ENCODE measurements at regions not wholly inside any gene's neighbourhood (a gene's known extent, or its start where the extent isn't known, plus 50 kb on each side); places are given as distances from the start of the nearest gene placed in this dataset.

DNA sequence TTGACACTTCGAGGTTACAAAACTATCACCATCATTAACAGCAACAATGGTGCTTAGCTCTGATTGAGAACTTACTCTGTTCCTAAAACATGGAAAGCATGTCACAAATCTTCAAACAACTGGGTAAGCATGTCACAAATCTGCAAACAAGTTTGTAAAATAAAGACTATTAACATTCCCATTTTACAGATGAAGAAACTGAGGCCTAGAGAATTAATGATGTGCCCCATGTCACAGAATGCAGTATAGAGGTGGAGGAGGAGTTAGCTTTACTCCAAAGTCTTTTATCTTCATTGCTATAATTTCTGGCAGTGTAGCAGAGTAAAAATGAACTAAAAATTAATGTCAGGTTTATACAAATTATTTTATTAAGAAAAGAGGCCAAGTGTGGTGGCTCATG is 73.4 kb downstream of the NR2F2 start:
- no TSS peak for BruUV-seq (replicated peaks)

More for the DNA sequence above, 73.4 kb downstream of the NR2F2 start:
- H3K36me3 ChIP-seq (ENCODE audit: control insufficient read depth, insufficient read depth, low read length) = no peaks in the 10 kb centered on the region
- no peak overlapping the region for H3K4ac ChIP-seq (ENCODE audit: low read depth, low read length)
- H3K18ac ChIP-seq (ENCODE audit: low read depth, low read length) = no peak overlapping the region
- no peak overlapping the region for H2BK20ac ChIP-seq (ENCODE audit: low read depth, low read length)
- no peaks in the 10 kb centered on the region for H3K79me1 ChIP-seq (ENCODE audit: low read depth in 1 of 2, low read length in 2 of 2)
- H2AK5ac ChIP-seq (ENCODE audit: low read depth, low read length) = no peak overlapping the region
- H3K14ac ChIP-seq (replicated peaks; ENCODE audit: low read depth, low read length) = no peak overlapping the region
- in situ Hi-C loops (cut with MboI; ENCODE audit: low sequenced_read_pairs) = no loop called here
- dilution Hi-C loops (cut with HindIII; ENCODE audit: low sequenced_read_pairs, unreplicated experiment) = no loop called here
- no peak overlapping the region for H3K56ac ChIP-seq (ENCODE audit: extremely low read depth, insufficient read depth, low read length)
- intact Hi-C loops (cut with micrococcal nuclease) = no loop called here
- ATAC-seq (ENCODE audit: low read depth) (no peak), DNase-seq (no peak)
- H4K91ac ChIP-seq (ENCODE audit: insufficient read depth, low read depth, low read length) = no peak overlapping the region
- TF ChIP-seq RFX5 (IDR thresholded peaks at IDR 0.05; ENCODE audit: low read depth, low read length) = no peak
- no peak for TF ChIP-seq POLR2A (IDR thresholded peaks at IDR 0.05; ENCODE audit: low read depth, low read length)
- TF ChIP-seq, protein P1, sequence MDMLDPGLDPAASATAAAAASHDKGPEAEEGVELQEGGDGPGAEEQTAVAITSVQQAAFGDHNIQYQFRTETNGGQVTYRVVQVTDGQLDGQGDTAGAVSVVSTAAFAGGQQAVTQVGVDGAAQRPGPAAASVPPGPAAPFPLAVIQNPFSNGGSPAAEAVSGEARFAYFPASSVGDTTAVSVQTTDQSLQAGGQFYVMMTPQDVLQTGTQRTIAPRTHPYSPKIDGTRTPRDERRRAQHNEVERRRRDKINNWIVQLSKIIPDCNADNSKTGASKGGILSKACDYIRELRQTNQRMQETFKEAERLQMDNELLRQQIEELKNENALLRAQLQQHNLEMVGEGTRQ (IDR thresholded peaks at IDR 0.05; ENCODE audit: low read depth, low read length) = no peak
- no peak for TF ChIP-seq RCOR1 (IDR thresholded peaks at IDR 0.05; ENCODE audit: insufficient replicate concordance, low read length)
- no peak for TF ChIP-seq NFE2L2 (IDR thresholded peaks at IDR 0.05; ENCODE audit: low read depth, low read length)
- TF ChIP-seq MAFK (IDR thresholded peaks at IDR 0.05; ENCODE audit: low read depth, low read length) = no peak
- TF ChIP-seq SMC3 (IDR thresholded peaks at IDR 0.05; ENCODE audit: low read depth, low read length) = no peak
- no peak for TF ChIP-seq CHD1 (IDR thresholded peaks at IDR 0.05; ENCODE audit: low read depth, low read length)
- TF ChIP-seq MXI1 (IDR thresholded peaks at IDR 0.05; ENCODE audit: borderline replicate concordance, low read depth, low read length) = no peak
- TF ChIP-seq, protein P2, sequence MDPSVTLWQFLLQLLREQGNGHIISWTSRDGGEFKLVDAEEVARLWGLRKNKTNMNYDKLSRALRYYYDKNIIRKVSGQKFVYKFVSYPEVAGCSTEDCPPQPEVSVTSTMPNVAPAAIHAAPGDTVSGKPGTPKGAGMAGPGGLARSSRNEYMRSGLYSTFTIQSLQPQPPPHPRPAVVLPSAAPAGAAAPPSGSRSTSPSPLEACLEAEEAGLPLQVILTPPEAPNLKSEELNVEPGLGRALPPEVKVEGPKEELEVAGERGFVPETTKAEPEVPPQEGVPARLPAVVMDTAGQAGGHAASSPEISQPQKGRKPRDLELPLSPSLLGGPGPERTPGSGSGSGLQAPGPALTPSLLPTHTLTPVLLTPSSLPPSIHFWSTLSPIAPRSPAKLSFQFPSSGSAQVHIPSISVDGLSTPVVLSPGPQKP (IDR thresholded peaks at IDR 0.05; ENCODE audit: borderline replicate concordance, low read depth, low read length) = no peak
- no peak for TF ChIP-seq RAD21 (IDR thresholded peaks at IDR 0.05; ENCODE audit: low read length)
- TF ChIP-seq, protein P3, sequence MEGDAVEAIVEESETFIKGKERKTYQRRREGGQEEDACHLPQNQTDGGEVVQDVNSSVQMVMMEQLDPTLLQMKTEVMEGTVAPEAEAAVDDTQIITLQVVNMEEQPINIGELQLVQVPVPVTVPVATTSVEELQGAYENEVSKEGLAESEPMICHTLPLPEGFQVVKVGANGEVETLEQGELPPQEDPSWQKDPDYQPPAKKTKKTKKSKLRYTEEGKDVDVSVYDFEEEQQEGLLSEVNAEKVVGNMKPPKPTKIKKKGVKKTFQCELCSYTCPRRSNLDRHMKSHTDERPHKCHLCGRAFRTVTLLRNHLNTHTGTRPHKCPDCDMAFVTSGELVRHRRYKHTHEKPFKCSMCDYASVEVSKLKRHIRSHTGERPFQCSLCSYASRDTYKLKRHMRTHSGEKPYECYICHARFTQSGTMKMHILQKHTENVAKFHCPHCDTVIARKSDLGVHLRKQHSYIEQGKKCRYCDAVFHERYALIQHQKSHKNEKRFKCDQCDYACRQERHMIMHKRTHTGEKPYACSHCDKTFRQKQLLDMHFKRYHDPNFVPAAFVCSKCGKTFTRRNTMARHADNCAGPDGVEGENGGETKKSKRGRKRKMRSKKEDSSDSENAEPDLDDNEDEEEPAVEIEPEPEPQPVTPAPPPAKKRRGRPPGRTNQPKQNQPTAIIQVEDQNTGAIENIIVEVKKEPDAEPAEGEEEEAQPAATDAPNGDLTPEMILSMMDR (conservative IDR thresholded peaks at IDR 0.05; ENCODE audit: low read depth, low read length) = no peak
- no peak for TF ChIP-seq CEBPB (IDR thresholded peaks at IDR 0.05; ENCODE audit: low read depth, low read length)
- no peak for TF ChIP-seq MAZ (IDR thresholded peaks at IDR 0.05; ENCODE audit: borderline replicate concordance, low read depth, low read length)
- TF ChIP-seq BHLHE40 (IDR thresholded peaks at IDR 0.05; ENCODE audit: low read depth, low read length) = no peak
- no peak for TF ChIP-seq FOS (IDR thresholded peaks at IDR 0.05; ENCODE audit: low read depth, low read length)
- no peak overlapping the region for H3K4me2 ChIP-seq (ENCODE audit: low read depth, low read length)
- no peak overlapping the region for H4K5ac ChIP-seq (ENCODE audit: low read depth, low read length)
- no peak overlapping the region for H2AFZ ChIP-seq (replicated peaks; ENCODE audit: low read length, poor library complexity)
- H3K9ac ChIP-seq (ENCODE audit: low read depth, low read length) = no peak overlapping the region
- no peaks in the 10 kb centered on the region for H3K9me1 ChIP-seq (ENCODE audit: insufficient read depth, low read length)
- no peak overlapping the region for H2BK15ac ChIP-seq (ENCODE audit: low read depth, low read length)
- peaks cover 4% of the 10 kb centered on the region; the same call in 1 of the 2 replicates for H3K9me3 ChIP-seq (ENCODE audit: control insufficient read depth, insufficient read depth, low read length)
- no peak overlapping the region for H3K4me3 ChIP-seq (ENCODE audit: insufficient read depth, low read depth, low read length)
- 0 out of 2 replicates have a peak, but pooled peaks cover 2% of the 10 kb centered on the region for H3K4me1 ChIP-seq (ENCODE audit: control insufficient read depth, insufficient read depth, low read length)
- peaks cover 35% of the 10 kb centered on the region for H3K27me3 ChIP-seq (ENCODE audit: control insufficient read depth, insufficient read depth, low read length)
- no peak overlapping the region for H2AK9ac ChIP-seq (replicated peaks; ENCODE audit: low read depth, low read length, poor library complexity)
- no peak overlapping the region for H3K27ac ChIP-seq (ENCODE audit: insufficient read depth, low read length)
- no peak overlapping the region for H2BK5ac ChIP-seq (ENCODE audit: low read depth, low read length, poor library complexity, severe bottlenecking)
- ChIA-PET POLR2A (ENCODE audit: unreplicated experiment) (no interaction called here), CTCF (no interaction called here)
- H3K23ac ChIP-seq (ENCODE audit: low read depth, low read length) = no peak overlapping the region
- no peaks in the 10 kb centered on the region for H4K20me1 ChIP-seq (ENCODE audit: insufficient read depth, low read length)
- no peak overlapping the region for H2BK120ac ChIP-seq (ENCODE audit: low read depth, low read length)
- no peak overlapping the region for H4K8ac ChIP-seq (ENCODE audit: low read depth in 2 of 2, low read length in 2 of 2)
- whole genome bisulfite sequencing, 2 experiments (ENCODE audit: extremely low coverage in 2 of 2, insufficient read length in 1 of 2) = no CpG with 5 or more reads among the region's 1 CpG

Data from IMR-90 (cell line).